ENCODE measurements at regions not wholly inside any gene's neighbourhood (a gene's known extent, or its start where the extent isn't known, plus 50 kb on each side); places are given as distances from the start of the nearest gene placed in this dataset.

- Mint-ChIP-seq H3K9me3 (no peaks in the 10 kb centered on the region), H3K4me1 (no peaks in the 10 kb centered on the region), H3K4me3 (no peak overlapping the region), H3K27me3 (no peaks in the 10 kb centered on the region), H3K27ac (no peak overlapping the region), H3K36me3 (ENCODE audit: low read depth) (no peaks in the 10 kb centered on the region)
- no peak for TF ChIP-seq CTCF (IDR thresholded peaks at IDR 0.05)
- ATAC-seq (ENCODE audit: low read depth) = no peak
- no peak for DNase-seq
- POLR2A ChIA-PET = no interaction called here
- intact Hi-C loops (cut with micrococcal nuclease) = no loop called here
- CTCF ChIA-PET = no interaction called here
Measured at GRCh38 chr2:5132281-5132680, 559.9 kb upstream of the SOX11 start.

- H3K27ac Mint-ChIP-seq = no peak overlapping the region
- H3K27me3 Mint-ChIP-seq = no peaks in the 10 kb centered on the region
- H3K9me3 Mint-ChIP-seq = peaks cover 6% of the 10 kb centered on the region
- intact Hi-C loops (cut with micrococcal nuclease) = no loop called here
- H3K36me3 Mint-ChIP-seq (ENCODE audit: low read depth) = no peaks in the 10 kb centered on the region
- DNase-seq (no peak), ATAC-seq (ENCODE audit: low read depth) (no peak)
- ChIA-PET CTCF (no interaction called here), POLR2A (no interaction called here)
- no peak for TF ChIP-seq CTCF (IDR thresholded peaks at IDR 0.05)
- no peaks in the 10 kb centered on the region for H3K4me1 Mint-ChIP-seq
- H3K4me3 Mint-ChIP-seq = no peak overlapping the region
Measured at GRCh38 chr2:5140347-5140746, 551.8 kb upstream of the SOX11 start.

GRCh38 chr2:5144159-5144558 is 548.0 kb upstream of the SOX11 start:
- Mint-ChIP-seq H3K9me3 (peaks cover 11% of the 10 kb centered on the region), H3K4me1 (no peaks in the 10 kb centered on the region), H3K36me3 (ENCODE audit: low read depth) (no peaks in the 10 kb centered on the region), H3K4me3 (no peak overlapping the region), H3K27me3 (no peaks in the 10 kb centered on the region), H3K27ac (no peak overlapping the region)
- TF ChIP-seq CTCF (IDR thresholded peaks at IDR 0.05) = no peak
- CTCF ChIA-PET = no interaction called here
- DNase-seq = no peak
- no peak for ATAC-seq (ENCODE audit: low read depth)
- intact Hi-C loops (cut with micrococcal nuclease) = no loop called here
- POLR2A ChIA-PET = no interaction called here

- TF ChIP-seq CTCF (IDR thresholded peaks at IDR 0.05) = no peak
- Mint-ChIP-seq H3K36me3 (ENCODE audit: low read depth) (no peaks in the 10 kb centered on the region), H3K27ac (no peak overlapping the region), H3K4me1 (no peaks in the 10 kb centered on the region), H3K4me3 (no peak overlapping the region), H3K9me3 (peaks cover 14% of the 10 kb centered on the region), H3K27me3 (no peaks in the 10 kb centered on the region)
- intact Hi-C loops (cut with micrococcal nuclease) = no loop called here
- ChIA-PET POLR2A (no interaction called here), CTCF (no interaction called here)
- no peak for ATAC-seq (ENCODE audit: low read depth)
- DNase-seq = no peak
Measured at GRCh38 chr2:5145053-5145452, 547.1 kb upstream of the SOX11 start.

- DNase-seq (no peak), ATAC-seq (ENCODE audit: low read depth) (no peak)
- H3K9me3 Mint-ChIP-seq = peaks cover 14% of the 10 kb centered on the region
- no peaks in the 10 kb centered on the region for H3K4me1 Mint-ChIP-seq
- intact Hi-C loops (cut with micrococcal nuclease) = no loop called here
- CTCF ChIA-PET = no interaction called here
- H3K4me3 Mint-ChIP-seq = no peak overlapping the region
- no peak for TF ChIP-seq CTCF (IDR thresholded peaks at IDR 0.05)
- H3K27ac Mint-ChIP-seq = no peak overlapping the region
- H3K36me3 Mint-ChIP-seq (ENCODE audit: low read depth) = no peaks in the 10 kb centered on the region
- H3K27me3 Mint-ChIP-seq = no peaks in the 10 kb centered on the region
- POLR2A ChIA-PET = no interaction called here
Measured at GRCh38 chr2:5145801-5146200, 546.4 kb upstream of the SOX11 start.

All from activated B cell treated with CpG ODN at 0.5 μM for 24 hours (primary cell).